SK-N-SH treated with all-trans-retinoic acid at 6 μM for 48 hours (cell line): ENCODE measurements at regions not wholly inside any gene's neighbourhood (a gene's known extent, or its start where the extent isn't known, plus 50 kb on each side); places are given as distances from the start of the nearest gene placed in this dataset.

Source experiments
- ATAC-seq: fragments of 200-7000 bp; cut with Tn5 transposase; 3 replicates; pipeline ENCODE4 v1.9.1; 2020; ENCODE audit warnings: mild to moderate bottlenecking, moderate library complexity
- ARNTL ChIP-seq: fragments of 450-650 bp; formaldehyde crosslinking; IDR thresholded peaks from 2 replicates; pipeline ENCODE4 v1.5.0; 2020; ENCODE audit warnings: low read depth, mild to moderate bottlenecking, moderate library complexity, borderline replicate concordance
- BACH2 ChIP-seq: fragments of 250-450 bp; sonication (Bioruptor Pico); IDR thresholded peaks from 2 replicates; pipeline ENCODE4 v1.9.0; 2021; ENCODE audit warnings: mild to moderate bottlenecking, borderline replicate concordance
- CSDC2 ChIP-seq: fragments of 250-450 bp; sonication (Bioruptor Pico); IDR thresholded peaks from 2 replicates; pipeline ENCODE4 v1.5.0; 2020; ENCODE audit warnings: mild to moderate bottlenecking, moderate library complexity
- ESRRG ChIP-seq: fragments of 250-450 bp; sonication (Bioruptor Pico); IDR thresholded peaks from 2 replicates; pipeline ENCODE4 v1.6.1; 2021; ENCODE audit warnings: mild to moderate bottlenecking
- GLIS3 ChIP-seq: fragments of 250-450 bp; sonication (Bioruptor Pico); IDR thresholded peaks from 2 replicates; pipeline ENCODE4 v1.5.0; 2020; ENCODE audit warnings: mild to moderate bottlenecking, moderate library complexity
- ISL1 ChIP-seq: fragments of 250-450 bp; sonication (Bioruptor Pico); IDR thresholded peaks from 2 replicates; pipeline ENCODE4 v2.1.2; 2022; ENCODE audit warnings: mild to moderate bottlenecking, moderate library complexity
- OSR1 ChIP-seq: fragments of 250-450 bp; sonication (Bioruptor Pico); IDR thresholded peaks from 2 replicates; pipeline ENCODE4 v1.8.0; 2022; ENCODE audit warnings: moderate library complexity, mild to moderate bottlenecking, inconsistent platforms
- PPARA ChIP-seq: fragments of 250-450 bp; sonication (Bioruptor Pico); IDR thresholded peaks from 2 replicates; pipeline ENCODE4 v1.5.0; 2020; ENCODE audit warnings: mild to moderate bottlenecking, borderline replicate concordance
- RARB ChIP-seq: fragments of 250-450 bp; sonication (Bioruptor Pico); IDR thresholded peaks from 2 replicates; pipeline ENCODE4 v1.8.0; 2021; ENCODE audit warnings: mild to moderate bottlenecking, moderate library complexity
- SNAI2 ChIP-seq: fragments of 250-450 bp; sonication (Bioruptor Pico); IDR thresholded peaks from 2 replicates; pipeline ENCODE4 v1.5.0; 2020; ENCODE audit warnings: mild to moderate bottlenecking, moderate library complexity
- TCF4 ChIP-seq: fragments of 250-450 bp; sonication (Bioruptor Pico); IDR thresholded peaks from 2 replicates; pipeline ENCODE4 v1.8.0; 2021; ENCODE audit warnings: mild to moderate bottlenecking, moderate library complexity, borderline replicate concordance
- TOX ChIP-seq: fragments of 250-450 bp; sonication (Bioruptor Pico); IDR thresholded peaks from 2 replicates; pipeline ENCODE4 v1.8.0; 2021; ENCODE audit warnings: mild to moderate bottlenecking, moderate library complexity, borderline replicate concordance
- ZC3H10 ChIP-seq: fragments of 250-450 bp; sonication (Bioruptor Pico); IDR thresholded peaks from 2 replicates; pipeline ENCODE4 v1.5.1; 2021; ENCODE audit warnings: mild to moderate bottlenecking, moderate library complexity
- ZFP3 ChIP-seq: fragments of 250-450 bp; sonication (Bioruptor Pico); IDR thresholded peaks from 2 replicates; pipeline ENCODE4 v1.5.0; 2020; ENCODE audit warnings: mild to moderate bottlenecking, moderate library complexity
- ZFP30 ChIP-seq: fragments of 450-650 bp; formaldehyde crosslinking; IDR thresholded peaks from 2 replicates; pipeline ENCODE4 v1.5.0; 2022; ENCODE audit warnings: mild to moderate bottlenecking, moderate library complexity
- ZNF565 ChIP-seq: fragments of 450-650 bp; formaldehyde crosslinking; conservative IDR thresholded peaks from 2 replicates; pipeline ENCODE4 v1.5.0; 2020; ENCODE audit warnings: low read depth, mild to moderate bottlenecking, moderate library complexity
- ZNF70 ChIP-seq: fragments of 450-650 bp; formaldehyde crosslinking; IDR thresholded peaks from 2 replicates; pipeline ENCODE4 v1.5.0; 2020; ENCODE audit warnings: mild to moderate bottlenecking, moderate library complexity
- ZNF8 ChIP-seq: fragments of 450-650 bp; formaldehyde crosslinking; IDR thresholded peaks from 2 replicates; pipeline ENCODE4 v1.5.0; 2020; ENCODE audit warnings: mild to moderate bottlenecking, moderate library complexity
- TF ChIP-seq, protein P1 (sequence below): fragments of 250-450 bp; sonication (Bioruptor Pico); IDR thresholded peaks from 2 replicates; pipeline ENCODE4 v1.8.0; 2020; ENCODE audit warnings: mild to moderate bottlenecking, moderate library complexity, borderline replicate concordance
- TF ChIP-seq, protein P2 (sequence below): fragments of 250-450 bp; sonication (Bioruptor Pico); IDR thresholded peaks from 2 replicates; pipeline ENCODE4 v1.5.0; 2020; ENCODE audit warnings: mild to moderate bottlenecking, moderate library complexity
- TF ChIP-seq, protein P3 (sequence below): fragments of 250-450 bp; sonication (Bioruptor Pico); IDR thresholded peaks from 2 replicates; pipeline ENCODE4 v1.8.0; 2021; ENCODE audit warnings: low read depth, mild to moderate bottlenecking, moderate library complexity, borderline replicate concordance
- TF ChIP-seq, protein P4 (sequence below): fragments of 250-450 bp; sonication (Bioruptor Pico); IDR thresholded peaks from 2 replicates; pipeline ENCODE4 v1.5.1; 2020; ENCODE audit warnings: low read depth, mild to moderate bottlenecking, moderate library complexity
- TF ChIP-seq, protein P5 (sequence below): fragments of 250-450 bp; sonication (Bioruptor Pico); IDR thresholded peaks from 2 replicates; pipeline ENCODE4 v1.5.1; 2021; ENCODE audit warnings: mild to moderate bottlenecking, moderate library complexity

DNA sequence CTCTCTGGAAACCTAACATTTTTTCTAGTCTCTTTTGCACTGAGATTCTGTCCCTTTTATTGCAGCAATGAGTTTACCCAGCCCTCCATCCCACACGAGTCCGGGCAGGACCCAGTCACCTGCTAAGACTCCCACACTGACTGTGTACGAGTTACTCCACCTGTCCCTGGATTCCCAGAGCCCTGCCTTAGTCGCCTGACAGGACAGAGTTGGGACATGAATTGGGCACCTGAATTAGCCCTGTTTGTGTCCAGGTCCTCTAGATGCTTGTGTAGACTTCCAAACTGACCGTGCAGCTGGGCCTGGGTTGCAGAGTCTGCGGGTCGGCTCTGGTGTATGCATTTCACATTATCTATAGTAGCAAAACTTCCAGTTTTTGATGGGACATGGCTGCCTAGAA lies 238.7 kb downstream of the VAPA start:
- ATAC-seq, result no peak
- no peak for TF ChIP-seq ZFP30 (CRISPR knock-in tag)
- TF ChIP-seq TCF4, result no peak
- TF ChIP-seq PPARA (CRISPR knock-in tag), result no peak
- no peak for TF ChIP-seq GLIS3 (CRISPR knock-in tag)
- no peak for TF ChIP-seq SNAI2 (CRISPR knock-in tag)
- no peak for TF ChIP-seq ISL1
- TF ChIP-seq, protein P1, sequence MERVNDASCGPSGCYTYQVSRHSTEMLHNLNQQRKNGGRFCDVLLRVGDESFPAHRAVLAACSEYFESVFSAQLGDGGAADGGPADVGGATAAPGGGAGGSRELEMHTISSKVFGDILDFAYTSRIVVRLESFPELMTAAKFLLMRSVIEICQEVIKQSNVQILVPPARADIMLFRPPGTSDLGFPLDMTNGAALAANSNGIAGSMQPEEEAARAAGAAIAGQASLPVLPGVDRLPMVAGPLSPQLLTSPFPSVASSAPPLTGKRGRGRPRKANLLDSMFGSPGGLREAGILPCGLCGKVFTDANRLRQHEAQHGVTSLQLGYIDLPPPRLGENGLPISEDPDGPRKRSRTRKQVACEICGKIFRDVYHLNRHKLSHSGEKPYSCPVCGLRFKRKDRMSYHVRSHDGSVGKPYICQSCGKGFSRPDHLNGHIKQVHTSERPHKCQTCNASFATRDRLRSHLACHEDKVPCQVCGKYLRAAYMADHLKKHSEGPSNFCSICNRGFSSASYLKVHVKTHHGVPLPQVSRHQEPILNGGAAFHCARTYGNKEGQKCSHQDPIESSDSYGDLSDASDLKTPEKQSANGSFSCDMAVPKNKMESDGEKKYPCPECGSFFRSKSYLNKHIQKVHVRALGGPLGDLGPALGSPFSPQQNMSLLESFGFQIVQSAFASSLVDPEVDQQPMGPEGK (CRISPR knock-in tag), result no peak
- TF ChIP-seq ZFP3 (CRISPR knock-in tag), result no peak
- TF ChIP-seq, protein P2, sequence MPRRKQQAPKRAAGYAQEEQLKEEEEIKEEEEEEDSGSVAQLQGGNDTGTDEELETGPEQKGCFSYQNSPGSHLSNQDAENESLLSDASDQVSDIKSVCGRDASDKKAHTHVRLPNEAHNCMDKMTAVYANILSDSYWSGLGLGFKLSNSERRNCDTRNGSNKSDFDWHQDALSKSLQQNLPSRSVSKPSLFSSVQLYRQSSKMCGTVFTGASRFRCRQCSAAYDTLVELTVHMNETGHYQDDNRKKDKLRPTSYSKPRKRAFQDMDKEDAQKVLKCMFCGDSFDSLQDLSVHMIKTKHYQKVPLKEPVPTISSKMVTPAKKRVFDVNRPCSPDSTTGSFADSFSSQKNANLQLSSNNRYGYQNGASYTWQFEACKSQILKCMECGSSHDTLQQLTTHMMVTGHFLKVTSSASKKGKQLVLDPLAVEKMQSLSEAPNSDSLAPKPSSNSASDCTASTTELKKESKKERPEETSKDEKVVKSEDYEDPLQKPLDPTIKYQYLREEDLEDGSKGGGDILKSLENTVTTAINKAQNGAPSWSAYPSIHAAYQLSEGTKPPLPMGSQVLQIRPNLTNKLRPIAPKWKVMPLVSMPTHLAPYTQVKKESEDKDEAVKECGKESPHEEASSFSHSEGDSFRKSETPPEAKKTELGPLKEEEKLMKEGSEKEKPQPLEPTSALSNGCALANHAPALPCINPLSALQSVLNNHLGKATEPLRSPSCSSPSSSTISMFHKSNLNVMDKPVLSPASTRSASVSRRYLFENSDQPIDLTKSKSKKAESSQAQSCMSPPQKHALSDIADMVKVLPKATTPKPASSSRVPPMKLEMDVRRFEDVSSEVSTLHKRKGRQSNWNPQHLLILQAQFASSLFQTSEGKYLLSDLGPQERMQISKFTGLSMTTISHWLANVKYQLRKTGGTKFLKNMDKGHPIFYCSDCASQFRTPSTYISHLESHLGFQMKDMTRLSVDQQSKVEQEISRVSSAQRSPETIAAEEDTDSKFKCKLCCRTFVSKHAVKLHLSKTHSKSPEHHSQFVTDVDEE (CRISPR knock-in tag), result no peak
- no peak for TF ChIP-seq ZNF70 (CRISPR knock-in tag)
- TF ChIP-seq, protein P3, sequence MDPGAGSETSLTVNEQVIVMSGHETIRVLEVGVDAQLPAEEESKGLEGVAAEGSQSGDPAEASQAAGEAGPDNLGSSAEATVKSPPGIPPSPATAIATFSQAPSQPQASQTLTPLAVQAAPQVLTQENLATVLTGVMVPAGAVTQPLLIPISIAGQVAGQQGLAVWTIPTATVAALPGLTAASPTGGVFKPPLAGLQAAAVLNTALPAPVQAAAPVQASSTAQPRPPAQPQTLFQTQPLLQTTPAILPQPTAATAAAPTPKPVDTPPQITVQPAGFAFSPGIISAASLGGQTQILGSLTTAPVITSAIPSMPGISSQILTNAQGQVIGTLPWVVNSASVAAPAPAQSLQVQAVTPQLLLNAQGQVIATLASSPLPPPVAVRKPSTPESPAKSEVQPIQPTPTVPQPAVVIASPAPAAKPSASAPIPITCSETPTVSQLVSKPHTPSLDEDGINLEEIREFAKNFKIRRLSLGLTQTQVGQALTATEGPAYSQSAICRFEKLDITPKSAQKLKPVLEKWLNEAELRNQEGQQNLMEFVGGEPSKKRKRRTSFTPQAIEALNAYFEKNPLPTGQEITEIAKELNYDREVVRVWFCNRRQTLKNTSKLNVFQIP (CRISPR knock-in tag), result no peak
- no peak for TF ChIP-seq ESRRG

DNA sequence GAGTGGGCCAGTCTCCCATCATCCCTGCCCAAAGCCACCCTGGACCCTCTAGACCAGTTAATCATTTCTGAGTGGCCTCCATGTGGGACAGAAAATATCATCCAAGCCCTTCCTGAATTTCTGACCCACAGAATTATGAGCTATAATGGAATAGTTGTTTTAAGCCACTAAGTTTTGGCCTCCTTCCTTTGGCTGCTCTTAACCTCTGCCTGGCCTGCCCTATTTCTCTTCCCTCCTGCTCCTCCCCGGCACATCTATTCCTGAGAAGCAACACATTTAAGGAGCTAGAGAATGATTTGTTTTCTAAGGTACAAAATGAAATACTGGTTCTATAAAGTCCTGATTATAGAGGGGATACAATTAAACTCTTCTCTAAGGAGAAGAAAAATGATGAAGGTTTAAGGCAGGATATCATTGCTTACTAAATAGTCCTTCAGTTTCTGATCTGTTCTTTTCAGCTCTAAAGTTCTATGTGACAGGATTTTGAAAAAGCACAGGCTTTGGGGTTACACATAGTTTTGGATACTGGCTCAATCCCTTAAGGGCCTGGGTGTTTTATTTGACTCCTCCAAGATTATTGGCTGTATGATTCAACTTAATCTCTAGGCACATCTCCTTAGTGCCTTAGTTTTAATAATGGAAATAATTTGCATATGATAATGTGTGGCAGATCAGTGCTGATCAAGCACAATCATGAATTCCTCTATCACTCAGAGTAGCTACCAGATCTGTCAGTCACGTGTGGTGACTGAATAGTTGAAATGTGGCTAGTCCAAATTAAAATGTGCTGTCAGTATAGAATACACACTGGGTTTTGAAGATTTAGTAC lies 240.3 kb downstream of the VAPA start:
- no peak for TF ChIP-seq SNAI2 (CRISPR knock-in tag)
- TF ChIP-seq, protein P4, sequence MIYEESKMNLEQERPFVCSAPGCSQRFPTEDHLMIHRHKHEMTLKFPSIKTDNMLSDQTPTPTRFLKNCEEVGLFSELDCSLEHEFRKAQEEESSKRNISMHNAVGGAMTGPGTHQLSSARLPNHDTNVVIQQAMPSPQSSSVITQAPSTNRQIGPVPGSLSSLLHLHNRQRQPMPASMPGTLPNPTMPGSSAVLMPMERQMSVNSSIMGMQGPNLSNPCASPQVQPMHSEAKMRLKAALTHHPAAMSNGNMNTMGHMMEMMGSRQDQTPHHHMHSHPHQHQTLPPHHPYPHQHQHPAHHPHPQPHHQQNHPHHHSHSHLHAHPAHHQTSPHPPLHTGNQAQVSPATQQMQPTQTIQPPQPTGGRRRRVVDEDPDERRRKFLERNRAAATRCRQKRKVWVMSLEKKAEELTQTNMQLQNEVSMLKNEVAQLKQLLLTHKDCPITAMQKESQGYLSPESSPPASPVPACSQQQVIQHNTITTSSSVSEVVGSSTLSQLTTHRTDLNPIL, result no peak
- TF ChIP-seq ARNTL, result no peak
- TF ChIP-seq ZFP30 (CRISPR knock-in tag), result no peak
- no peak for TF ChIP-seq ZNF565 (CRISPR knock-in tag)
- no peak for TF ChIP-seq ZC3H10 (CRISPR knock-in tag)
- no peak for TF ChIP-seq OSR1 (CRISPR knock-in tag)
- TF ChIP-seq, protein P3 (CRISPR knock-in tag), result no peak
- no peak for TF ChIP-seq PPARA (CRISPR knock-in tag)
- TF ChIP-seq ESRRG, result no peak
- no peak for ATAC-seq

DNA sequence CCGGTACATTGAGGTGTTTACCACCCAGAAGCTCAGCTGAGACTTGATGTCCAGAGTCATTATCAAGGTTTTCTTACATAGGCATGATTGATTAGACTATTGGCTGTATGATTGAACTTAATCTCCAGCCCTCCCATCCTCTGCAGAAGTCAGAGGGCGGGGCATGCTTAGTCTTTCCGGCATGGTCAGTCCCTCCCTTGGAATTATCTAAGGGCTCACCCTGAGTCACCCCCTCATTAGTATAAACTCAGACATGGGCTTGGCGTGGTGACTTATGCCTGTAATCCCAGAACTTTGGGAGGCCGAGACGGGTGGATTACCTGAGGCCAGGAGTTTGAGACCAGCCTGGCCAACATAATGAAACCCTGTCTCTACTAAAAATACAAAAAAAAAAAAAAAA lies 243.9 kb downstream of the VAPA start:
- TF ChIP-seq ZNF8 (CRISPR knock-in tag), result no peak
- TF ChIP-seq TCF4, result no peak
- TF ChIP-seq, protein P5, sequence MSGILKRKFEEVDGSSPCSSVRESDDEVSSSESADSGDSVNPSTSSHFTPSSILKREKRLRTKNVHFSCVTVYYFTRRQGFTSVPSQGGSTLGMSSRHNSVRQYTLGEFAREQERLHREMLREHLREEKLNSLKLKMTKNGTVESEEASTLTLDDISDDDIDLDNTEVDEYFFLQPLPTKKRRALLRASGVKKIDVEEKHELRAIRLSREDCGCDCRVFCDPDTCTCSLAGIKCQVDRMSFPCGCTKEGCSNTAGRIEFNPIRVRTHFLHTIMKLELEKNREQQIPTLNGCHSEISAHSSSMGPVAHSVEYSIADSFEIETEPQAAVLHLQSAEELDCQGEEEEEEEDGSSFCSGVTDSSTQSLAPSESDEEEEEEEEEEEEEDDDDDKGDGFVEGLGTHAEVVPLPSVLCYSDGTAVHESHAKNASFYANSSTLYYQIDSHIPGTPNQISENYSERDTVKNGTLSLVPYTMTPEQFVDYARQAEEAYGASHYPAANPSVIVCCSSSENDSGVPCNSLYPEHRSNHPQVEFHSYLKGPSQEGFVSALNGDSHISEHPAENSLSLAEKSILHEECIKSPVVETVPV (CRISPR knock-in tag), result no peak
- no peak for TF ChIP-seq CSDC2 (CRISPR knock-in tag)
- TF ChIP-seq, protein P1 (CRISPR knock-in tag), result no peak
- no peak for TF ChIP-seq ESRRG
- TF ChIP-seq OSR1 (CRISPR knock-in tag), result no peak
- TF ChIP-seq RARB, result no peak
- no peak for TF ChIP-seq TOX (CRISPR knock-in tag)
- TF ChIP-seq ZFP3 (CRISPR knock-in tag), result no peak
- TF ChIP-seq, protein P3 (CRISPR knock-in tag), result no peak
- no peak for TF ChIP-seq BACH2
- ATAC-seq, result no peak
